Erythroblast (primary cell): ENCODE measurements at regions not wholly inside any gene's neighbourhood (a gene's known extent, or its start where the extent isn't known, plus 50 kb on each side); places are given as distances from the start of the nearest gene placed in this dataset.

ENCODE experiments used
- GATA1 ChIP-seq: IDR thresholded peaks from 2 replicates; pipeline ENCODE4 v1.6.1; 2011; ENCODE audit warnings: low read depth, mild to moderate bottlenecking, control low read depth, low read length, moderate library complexity
- POLR2A ChIP-seq: IDR thresholded peaks from 2 replicates; pipeline ENCODE4 v1.6.1; 2011; ENCODE audit warnings: mild to moderate bottlenecking, low read length

DNA sequence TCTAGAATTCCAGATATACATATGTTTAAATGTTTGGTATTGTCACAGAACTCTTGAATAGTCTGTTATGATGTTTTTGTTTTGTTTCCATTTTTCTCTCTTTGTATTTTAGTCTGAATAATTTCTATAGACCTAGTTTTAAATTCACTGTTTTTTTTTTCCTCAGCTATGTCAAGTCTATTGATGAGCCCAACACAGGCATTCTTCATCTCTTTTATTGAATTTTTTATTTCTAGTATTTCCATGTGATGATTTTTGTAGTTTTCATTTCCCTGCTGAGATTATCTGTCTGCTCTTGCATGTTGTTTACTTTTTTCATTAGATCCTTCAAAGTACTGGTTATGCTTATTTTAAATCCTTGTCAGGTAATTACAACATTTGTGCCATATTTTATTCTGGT lies 254.7 kb downstream of the C1D start:
- TF ChIP-seq POLR2A, result no peak
- TF ChIP-seq GATA1, result no peak
